ENCODE measurements at regions not wholly inside any gene's neighbourhood (a gene's known extent, or its start where the extent isn't known, plus 50 kb on each side); places are given as distances from the start of the nearest gene placed in this dataset.

DNA sequence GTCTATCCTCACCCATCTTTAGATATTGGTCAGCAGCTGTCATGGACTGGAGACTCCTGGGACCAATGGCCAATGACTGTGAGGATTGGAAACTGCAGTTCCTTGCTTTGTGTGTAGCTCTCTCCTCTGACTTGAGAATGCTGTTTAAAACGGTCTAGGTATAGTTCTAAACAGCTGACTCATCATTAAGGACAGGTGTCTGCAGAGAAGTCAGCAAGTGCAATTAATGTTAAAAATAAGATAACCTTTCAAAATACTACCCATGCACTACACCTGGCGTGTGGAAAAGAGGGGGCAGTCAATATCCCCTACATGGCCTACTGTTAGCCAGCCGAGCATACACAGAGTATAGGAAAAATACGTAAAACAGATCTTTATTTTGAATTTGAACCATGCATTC, 115.4 kb upstream of the TAB2 start:
- TF ChIP-seq, protein P1, sequence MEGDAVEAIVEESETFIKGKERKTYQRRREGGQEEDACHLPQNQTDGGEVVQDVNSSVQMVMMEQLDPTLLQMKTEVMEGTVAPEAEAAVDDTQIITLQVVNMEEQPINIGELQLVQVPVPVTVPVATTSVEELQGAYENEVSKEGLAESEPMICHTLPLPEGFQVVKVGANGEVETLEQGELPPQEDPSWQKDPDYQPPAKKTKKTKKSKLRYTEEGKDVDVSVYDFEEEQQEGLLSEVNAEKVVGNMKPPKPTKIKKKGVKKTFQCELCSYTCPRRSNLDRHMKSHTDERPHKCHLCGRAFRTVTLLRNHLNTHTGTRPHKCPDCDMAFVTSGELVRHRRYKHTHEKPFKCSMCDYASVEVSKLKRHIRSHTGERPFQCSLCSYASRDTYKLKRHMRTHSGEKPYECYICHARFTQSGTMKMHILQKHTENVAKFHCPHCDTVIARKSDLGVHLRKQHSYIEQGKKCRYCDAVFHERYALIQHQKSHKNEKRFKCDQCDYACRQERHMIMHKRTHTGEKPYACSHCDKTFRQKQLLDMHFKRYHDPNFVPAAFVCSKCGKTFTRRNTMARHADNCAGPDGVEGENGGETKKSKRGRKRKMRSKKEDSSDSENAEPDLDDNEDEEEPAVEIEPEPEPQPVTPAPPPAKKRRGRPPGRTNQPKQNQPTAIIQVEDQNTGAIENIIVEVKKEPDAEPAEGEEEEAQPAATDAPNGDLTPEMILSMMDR (IDR thresholded peaks at IDR 0.05; ENCODE audit: borderline replicate concordance, insufficient read depth, low read depth, low read length): no peak
- no peak overlapping the region for H3K4me3 ChIP-seq (ENCODE audit: low read depth, low read length)

- no peak overlapping the region for H3K4me3 ChIP-seq (ENCODE audit: low read depth, low read length)
- TF ChIP-seq, protein P1 (IDR thresholded peaks at IDR 0.05; ENCODE audit: borderline replicate concordance, insufficient read depth, low read depth, low read length): no peak
Observed at GRCh38 chr6:149202952-149203351, 114.6 kb upstream of the TAB2 start.

DNA sequence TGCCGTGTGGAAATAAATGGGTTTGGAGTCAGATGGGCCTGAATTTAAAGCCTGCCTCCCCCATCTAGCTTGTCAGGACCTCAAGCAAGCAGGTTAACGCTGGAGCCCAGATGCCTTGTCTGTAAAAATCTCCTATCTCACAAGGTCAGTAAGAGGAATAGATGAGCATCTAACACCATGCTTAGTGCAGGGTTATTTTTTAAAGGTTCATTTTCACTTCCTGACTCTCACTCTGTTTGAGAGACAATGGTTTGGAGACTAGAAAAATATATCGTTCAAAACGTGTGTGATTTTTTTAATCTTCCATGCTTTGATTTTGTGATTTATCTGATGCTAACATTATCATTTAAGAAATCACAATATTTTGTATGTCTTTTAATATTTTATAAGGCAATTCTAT, 114.0 kb upstream of the TAB2 start:
- TF ChIP-seq, protein P1 (IDR thresholded peaks at IDR 0.05; ENCODE audit: borderline replicate concordance, insufficient read depth, low read depth, low read length): no peak
- no peak overlapping the region for H3K4me3 ChIP-seq (ENCODE audit: low read depth, low read length)

GRCh38 chr6:149208134-149208601, 109.3 kb upstream of the TAB2 start:
- no peak overlapping the region for H3K4me3 ChIP-seq (ENCODE audit: low read depth, low read length)
- TF ChIP-seq, protein P1 (IDR thresholded peaks at IDR 0.05; ENCODE audit: borderline replicate concordance, insufficient read depth, low read depth, low read length): no peak

GRCh38 chr6:149209871-149210775, 107.4 kb upstream of the TAB2 start:
- TF ChIP-seq, protein P1 (IDR thresholded peaks at IDR 0.05; ENCODE audit: borderline replicate concordance, insufficient read depth, low read depth, low read length): no peak

GRCh38 chr6:149211046-149211571, 106.4 kb upstream of the TAB2 start:
- TF ChIP-seq, protein P1 (IDR thresholded peaks at IDR 0.05; ENCODE audit: borderline replicate concordance, insufficient read depth, low read depth, low read length): no peak
- H3K4me3 ChIP-seq (ENCODE audit: low read depth, low read length): no peak overlapping the region

More at GRCh38 chr6:149209871-149210775, 107.4 kb upstream of the TAB2 start:
- H3K4me3 ChIP-seq (ENCODE audit: low read depth, low read length): no peak overlapping the region

Data from GM12875 (cell line).